HG03378 (cell line): ENCODE measurements at regions not wholly inside any gene's neighbourhood (a gene's known extent, or its start where the extent isn't known, plus 50 kb on each side); places are given as distances from the start of the nearest gene placed in this dataset.

Source experiments
- ATAC-seq: cut with Tn5 transposase; IDR thresholded peaks from one replicate; pipeline ENCODE4 v1.9.1; 2021; ENCODE audit warnings: mild to moderate bottlenecking, moderate library complexity; ENCODE audit not compliant: unreplicated experiment

- ATAC-seq = no peak
Observed at GRCh38 chr7:52285689-52286088, 749.7 kb upstream of the POM121L12 start.

- ATAC-seq = no peak
Observed at GRCh38 chr7:52283335-52283734, 752.1 kb upstream of the POM121L12 start.

- ATAC-seq = no peak
Observed at GRCh38 chr7:52273685-52274610, 761.5 kb upstream of the POM121L12 start.

GRCh38 chr7:52271703-52272102, 763.7 kb upstream of the POM121L12 start:
- no peak for ATAC-seq

GRCh38 chr7:52270301-52270700, 765.1 kb upstream of the POM121L12 start:
- no peak for ATAC-seq

- no peak for ATAC-seq
Observed at GRCh38 chr7:52269669-52270068, 765.8 kb upstream of the POM121L12 start.

GRCh38 chr7:52261057-52261456, 774.4 kb upstream of the POM121L12 start:
- no peak for ATAC-seq

- no peak for ATAC-seq
Observed at GRCh38 chr7:52260046-52260665, 775.3 kb upstream of the POM121L12 start.

GRCh38 chr7:52257890-52258289, 777.5 kb upstream of the POM121L12 start:
- no peak for ATAC-seq

- no peak for ATAC-seq
Observed at GRCh38 chr7:52254396-52255010, 780.9 kb upstream of the POM121L12 start.

GRCh38 chr7:52253953-52254352, 781.5 kb upstream of the POM121L12 start:
- ATAC-seq = no peak

GRCh38 chr7:52249741-52250140, 785.7 kb upstream of the POM121L12 start:
- ATAC-seq = no peak

- no peak for ATAC-seq
Observed at GRCh38 chr7:52247518-52247917, 787.9 kb upstream of the POM121L12 start.

GRCh38 chr7:52243685-52244084, 791.7 kb upstream of the POM121L12 start:
- ATAC-seq = no peak

GRCh38 chr7:52233248-52233647, 802.2 kb upstream of the POM121L12 start:
- ATAC-seq = no peak

GRCh38 chr7:52211930-52212329, 823.5 kb upstream of the POM121L12 start:
- ATAC-seq = no peak

GRCh38 chr7:52209614-52210013, 825.8 kb upstream of the POM121L12 start:
- ATAC-seq = no peak

- no peak for ATAC-seq
Observed at GRCh38 chr7:52197221-52197620, 838.2 kb upstream of the POM121L12 start.

GRCh38 chr7:52195664-52196063, 839.8 kb upstream of the POM121L12 start:
- ATAC-seq = no peak

GRCh38 chr7:52189153-52189778, 846.2 kb upstream of the POM121L12 start:
- no peak for ATAC-seq

GRCh38 chr7:52184006-52184703, 851.3 kb upstream of the POM121L12 start:
- no peak for ATAC-seq
